NCI-H345 (cell line): ENCODE measurements at regions not wholly inside any gene's neighbourhood (a gene's known extent, or its start where the extent isn't known, plus 50 kb on each side); places are given as distances from the start of the nearest gene placed in this dataset.

ENCODE experiments used
- DNase-seq: peaks from one replicate; lab custom pipeline; 2025; lab: John Stamatoyannopoulos, UW

- no peak for DNase-seq
Observed at GRCh38 chr16:86383488-86384262, 126.7 kb upstream of the FOXF1 start.

GRCh38 chr16:86384263-86384649 lies 126.1 kb upstream of the FOXF1 start:
- no peak for DNase-seq

- no peak for DNase-seq
Observed at GRCh38 chr16:86384980-86385379, 125.3 kb upstream of the FOXF1 start.

- DNase-seq = no peak
Observed at GRCh38 chr16:86387468-86388440, 122.6 kb upstream of the FOXF1 start.

- no peak for DNase-seq
Observed at GRCh38 chr16:86388976-86389375, 121.4 kb upstream of the FOXF1 start.

GRCh38 chr16:86389566-86390328 lies 120.6 kb upstream of the FOXF1 start:
- no peak for DNase-seq

- no peak for DNase-seq
Observed at GRCh38 chr16:86390335-86390734, 120.0 kb upstream of the FOXF1 start.

GRCh38 chr16:86391486-86391885 lies 118.8 kb upstream of the FOXF1 start:
- no peak for DNase-seq

GRCh38 chr16:86391984-86392383 lies 118.3 kb upstream of the FOXF1 start:
- DNase-seq = no peak

GRCh38 chr16:86392436-86393152 lies 117.7 kb upstream of the FOXF1 start:
- no peak for DNase-seq

- no peak for DNase-seq
Observed at GRCh38 chr16:86393907-86394626, 116.3 kb upstream of the FOXF1 start.

- DNase-seq = no peak
Observed at GRCh38 chr16:86395477-86395876, 114.8 kb upstream of the FOXF1 start.

- DNase-seq = no peak
Observed at GRCh38 chr16:86396422-86396821, 113.9 kb upstream of the FOXF1 start.

- no peak for DNase-seq
Observed at GRCh38 chr16:86396901-86397311, 113.4 kb upstream of the FOXF1 start.

- no peak for DNase-seq
Observed at GRCh38 chr16:86398201-86398600, 112.1 kb upstream of the FOXF1 start.

GRCh38 chr16:86398622-86399021 lies 111.7 kb upstream of the FOXF1 start:
- DNase-seq = no peak

- no peak for DNase-seq
Observed at GRCh38 chr16:86401126-86401525, 109.2 kb upstream of the FOXF1 start.

GRCh38 chr16:86403085-86403484 lies 107.2 kb upstream of the FOXF1 start:
- DNase-seq = no peak

GRCh38 chr16:86403541-86404163 lies 106.7 kb upstream of the FOXF1 start:
- no peak for DNase-seq

GRCh38 chr16:86404678-86405077 lies 105.6 kb upstream of the FOXF1 start:
- no peak for DNase-seq
